ENCODE measurements at regions not wholly inside any gene's neighbourhood (a gene's known extent, or its start where the extent isn't known, plus 50 kb on each side); places are given as distances from the start of the nearest gene placed in this dataset.

DNA sequence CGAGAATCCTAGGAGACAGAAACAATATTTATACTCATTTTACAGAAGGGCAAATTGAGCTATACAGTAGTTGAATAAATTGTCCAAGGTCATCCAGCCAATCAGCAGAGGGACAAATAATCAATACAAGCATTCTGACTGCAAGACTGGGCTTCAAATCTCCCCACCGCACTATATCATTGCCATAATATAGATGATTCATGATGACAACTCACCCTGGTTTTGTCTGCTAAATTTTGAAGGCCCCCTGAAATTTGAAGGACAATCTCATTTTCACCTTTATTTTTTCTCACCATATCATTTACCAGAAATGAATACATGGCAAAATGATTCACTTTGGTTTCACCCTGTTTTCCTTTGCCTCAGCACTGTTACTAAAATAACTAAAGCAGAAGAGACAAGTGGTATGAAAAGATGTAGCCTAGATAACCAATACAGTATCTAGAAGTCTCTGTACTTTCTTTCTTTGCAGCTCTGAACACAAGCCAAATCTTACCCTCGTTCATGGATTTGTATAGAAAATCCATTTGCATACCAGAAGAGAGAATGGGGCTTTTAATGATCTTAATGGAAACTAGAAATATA lies 292.5 kb downstream of the TTLL7 start:
- no peak for TF ChIP-seq CTCF (conservative IDR thresholded peaks at IDR 0.05; ENCODE audit: low read depth)
- no peak for DNase-seq (ENCODE audit: low spot score)
- ChIA-PET POLR2A (ENCODE audit: low non-redundant PET) (no interaction called here), CTCF (no interaction called here)
- no peak overlapping the region for H3K27ac ChIP-seq

- DNase-seq (ENCODE audit: low spot score) = no peak
- POLR2A ChIA-PET (ENCODE audit: low non-redundant PET) = no interaction called here
- no peak for TF ChIP-seq CTCF (conservative IDR thresholded peaks at IDR 0.05; ENCODE audit: low read depth)
- CTCF ChIA-PET = no interaction called here
- H3K27ac ChIP-seq = no peak overlapping the region
Measured at GRCh38 chr1:83705091-83705490, 293.8 kb downstream of the TTLL7 start.

DNA sequence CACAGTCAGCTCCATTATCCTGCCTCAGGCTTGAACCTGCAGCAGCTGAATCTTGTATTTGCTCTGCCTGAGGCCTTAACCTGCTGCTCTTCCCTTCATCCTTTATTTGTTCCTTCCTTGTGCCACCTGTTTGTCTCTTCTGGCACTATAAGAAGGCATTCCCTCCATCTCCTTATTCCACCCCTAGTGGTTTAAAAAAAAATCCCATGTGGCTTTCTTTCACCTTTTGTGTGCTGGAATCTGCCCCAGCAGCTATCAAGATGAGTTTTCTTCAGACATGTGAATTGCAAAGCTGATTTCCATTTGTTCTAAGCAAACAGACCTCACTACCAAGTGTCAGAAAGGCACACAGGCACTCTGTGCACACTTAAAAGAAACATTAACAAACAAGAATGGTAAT lies 294.6 kb downstream of the TTLL7 start:
- no peak for TF ChIP-seq CTCF (conservative IDR thresholded peaks at IDR 0.05; ENCODE audit: low read depth)
- ChIA-PET POLR2A (ENCODE audit: low non-redundant PET) (no interaction called here), CTCF (no interaction called here)
- DNase-seq (ENCODE audit: low spot score) = no peak
- no peak overlapping the region for H3K27ac ChIP-seq

- TF ChIP-seq CTCF (conservative IDR thresholded peaks at IDR 0.05; ENCODE audit: low read depth) = no peak
- no peak for DNase-seq (ENCODE audit: low spot score)
- ChIA-PET POLR2A (ENCODE audit: low non-redundant PET) (no interaction called here), CTCF (interaction anchor here (0.8 kb wide), 1 partner anchor 26 kb away, joined by 3 read pairs; no protein-coding TSS in a partner anchor)
- H3K27ac ChIP-seq = no peak overlapping the region
Measured at GRCh38 chr1:83702356-83702755, 296.6 kb downstream of the TTLL7 start.

DNA sequence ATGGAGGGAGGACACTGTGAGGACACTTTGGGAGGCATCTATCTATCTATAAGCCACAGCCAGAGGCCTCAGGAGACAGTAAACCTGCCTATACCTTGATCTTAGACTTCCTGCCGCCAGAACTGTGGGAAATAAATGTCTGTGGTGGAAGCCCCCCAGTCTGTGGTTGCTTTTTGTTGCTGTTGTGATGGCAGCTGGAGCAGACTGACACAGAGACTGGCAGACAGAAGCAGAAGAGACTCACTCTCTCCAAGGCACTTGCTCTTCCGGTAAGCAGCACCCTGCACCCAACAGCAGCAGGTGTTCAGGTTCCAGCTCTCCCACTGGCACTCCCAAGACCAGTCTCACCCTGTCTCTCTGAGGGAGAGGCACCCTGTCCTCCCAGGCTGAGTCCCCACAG lies 297.6 kb downstream of the TTLL7 start:
- no peak for TF ChIP-seq CTCF (conservative IDR thresholded peaks at IDR 0.05; ENCODE audit: low read depth)
- H3K27ac ChIP-seq = no peak overlapping the region
- ChIA-PET POLR2A (ENCODE audit: low non-redundant PET) (no interaction called here), CTCF (interaction anchor here (0.8 kb wide), 1 partner anchor 27 kb away, joined by 3 read pairs; no protein-coding TSS in a partner anchor)
- no peak for DNase-seq (ENCODE audit: low spot score)

- no peak for TF ChIP-seq CTCF (conservative IDR thresholded peaks at IDR 0.05; ENCODE audit: low read depth)
- no peak overlapping the region for H3K27ac ChIP-seq
- ChIA-PET POLR2A (ENCODE audit: low non-redundant PET) (no interaction called here), CTCF (no interaction called here)
- no peak for DNase-seq (ENCODE audit: low spot score)
Measured at GRCh38 chr1:83698644-83699043, 300.3 kb downstream of the TTLL7 start.

GRCh38 chr1:83697961-83698360 lies 301.0 kb downstream of the TTLL7 start:
- CTCF ChIA-PET = no interaction called here
- H3K27ac ChIP-seq = no peak overlapping the region
- no peak for TF ChIP-seq CTCF (conservative IDR thresholded peaks at IDR 0.05; ENCODE audit: low read depth)
- POLR2A ChIA-PET (ENCODE audit: low non-redundant PET) = no interaction called here
- DNase-seq (ENCODE audit: low spot score) = no peak
